H9 (cell line): ENCODE measurements at regions not wholly inside any gene's neighbourhood (a gene's known extent, or its start where the extent isn't known, plus 50 kb on each side); places are given as distances from the start of the nearest gene placed in this dataset.

Source experiments
- DNase-seq: peaks from one replicate; pipeline ENCODE4 v3.0.0-alpha.2; 2017
- H2AFZ ChIP-seq: one replicate; pipeline ENCODE4 v1.6.1; 2013; ENCODE audit warnings: mild to moderate bottlenecking, low read length, control low read depth, moderate library complexity
- H2AK5ac ChIP-seq: 2 replicates; pipeline ENCODE4 v1.6.1; 2013; ENCODE audit warnings: low read length, control low read depth, mixed read lengths; ENCODE audit not compliant: insufficient read length
- H2BK120ac ChIP-seq: one replicate; pipeline ENCODE4 v1.6.1; 2013; ENCODE audit warnings: low read depth, mild to moderate bottlenecking, low read length, control low read depth, inconsistent platforms; ENCODE audit not compliant: poor library complexity, severe bottlenecking
- H2BK12ac ChIP-seq: 2 replicates; pipeline ENCODE4 v1.6.1; 2013; ENCODE audit warnings: low read length, control low read depth, mixed read lengths, low read depth; ENCODE audit not compliant: insufficient read length
- H2BK15ac ChIP-seq: 2 replicates; pipeline ENCODE4 v1.6.1; 2013; ENCODE audit warnings: low read depth, low read length, control low read depth
- H2BK20ac ChIP-seq: one replicate; pipeline ENCODE4 v1.6.1; 2013; ENCODE audit warnings: low read depth, mild to moderate bottlenecking, low read length, control low read depth, inconsistent platforms; ENCODE audit not compliant: poor library complexity, severe bottlenecking
- H2BK5ac ChIP-seq: 2 replicates; pipeline ENCODE4 v1.6.1; 2013; ENCODE audit warnings: low read length, control low read depth, mixed read lengths; ENCODE audit not compliant: insufficient read length
- H3K14ac ChIP-seq: 2 replicates; pipeline ENCODE4 v1.6.1; 2013; ENCODE audit warnings: low read length, control low read depth; ENCODE audit not compliant: insufficient read depth
- H3K18ac ChIP-seq: 2 replicates; pipeline ENCODE4 v1.6.1; 2013; ENCODE audit warnings: low read depth, mild to moderate bottlenecking, mixed read lengths, low read length, control low read depth; ENCODE audit not compliant: insufficient read length
- H3K23ac ChIP-seq: 2 replicates; pipeline ENCODE4 v1.6.1; 2013; ENCODE audit warnings: low read length, control low read depth, mixed read lengths, low read depth; ENCODE audit not compliant: insufficient read length
- H3K23me2 ChIP-seq: 2 replicates; pipeline ENCODE4 v1.6.1; 2013; ENCODE audit warnings: low read depth, mild to moderate bottlenecking, mixed read lengths, low read length, control low read depth; ENCODE audit not compliant: insufficient read length, poor library complexity, severe bottlenecking
- H3K27ac ChIP-seq: 2 replicates; pipeline ENCODE4 v1.5.1; 2013; ENCODE audit warnings: low read length, control low read depth, mixed read lengths, low read depth; ENCODE audit not compliant: insufficient read length
- H3K27me3 ChIP-seq: 2 replicates; pipeline ENCODE4 v1.6.1; 2013; ENCODE audit warnings: low read length, control low read depth, inconsistent platforms; ENCODE audit not compliant: insufficient read depth
- H3K4ac ChIP-seq: 2 replicates; pipeline ENCODE4 v1.6.1; 2013; ENCODE audit warnings: low read depth, mild to moderate bottlenecking, control low read depth, inconsistent platforms, low read length, moderate library complexity
- H3K4me1 ChIP-seq: 2 replicates; pipeline ENCODE4 v1.6.1; 2013; ENCODE audit warnings: low read length, control low read depth, inconsistent platforms; ENCODE audit not compliant: insufficient read depth
- H3K4me2 ChIP-seq: 2 replicates; pipeline ENCODE4 v1.6.1; 2013; ENCODE audit warnings: low read length, control low read depth, mixed read lengths; ENCODE audit not compliant: insufficient read length, insufficient read depth
- H3K56ac ChIP-seq: 2 replicates; pipeline ENCODE4 v1.6.1; 2013; ENCODE audit warnings: low read depth, mild to moderate bottlenecking, mixed read lengths, low read length, control low read depth; ENCODE audit not compliant: insufficient read length
- H3K79me1 ChIP-seq: 2 replicates; pipeline ENCODE4 v1.6.1; 2013; ENCODE audit warnings: low read depth, mild to moderate bottlenecking, moderate library complexity, low read length, control low read depth, inconsistent platforms; ENCODE audit not compliant: insufficient read depth, poor library complexity, severe bottlenecking
- H3K79me2 ChIP-seq: 2 replicates; pipeline ENCODE4 v1.6.1; 2013; ENCODE audit warnings: low read length, control low read depth, inconsistent platforms; ENCODE audit not compliant: insufficient read depth
- H3K9ac ChIP-seq: 2 replicates; pipeline ENCODE4 v1.6.1; 2013; ENCODE audit warnings: low read length, control low read depth, mixed read lengths; ENCODE audit not compliant: insufficient read length; ENCODE audit errors: extremely low read depth
- H3K9me3 ChIP-seq: one replicate; pipeline ENCODE4 v1.6.1; 2013; ENCODE audit warnings: low read depth, low read length, inconsistent platforms; ENCODE audit not compliant: control insufficient read depth
- H3T11ph ChIP-seq: one replicate; pipeline ENCODE4 v1.6.1; 2013; ENCODE audit warnings: mild to moderate bottlenecking, low read length, control low read depth, inconsistent platforms
- H4K20me1 ChIP-seq: one replicate; pipeline ENCODE4 v1.6.1; 2013; ENCODE audit not compliant: control insufficient read depth, insufficient read length, insufficient read depth
- H4K5ac ChIP-seq: 2 replicates; pipeline ENCODE4 v1.6.1; 2013; ENCODE audit warnings: low read depth, mild to moderate bottlenecking, mixed read lengths, low read length, control low read depth; ENCODE audit not compliant: insufficient read length
- H4K8ac ChIP-seq: replicated peaks from 2 replicates; pipeline ENCODE4 v1.6.1; 2013; ENCODE audit warnings: low read length, control low read depth, mixed read lengths, low read depth; ENCODE audit not compliant: insufficient read length
- H4K91ac ChIP-seq: 2 replicates; pipeline ENCODE4 v1.6.1; 2013; ENCODE audit warnings: low read depth, mild to moderate bottlenecking, moderate library complexity, mixed read lengths, low read length, control low read depth; ENCODE audit not compliant: insufficient read length
- H3K27ac Mint-ChIP-seq, 3 experiments: 2 replicates in 2 of 3; 3 replicates in 1 of 3; pipeline ENCODE4 v1.8.0; 2020 to 2021; ENCODE audit warnings: mixed read lengths in 3 of 3, mild to moderate bottlenecking in 1 of 3, moderate library complexity in 1 of 3
- H3K27me3 Mint-ChIP-seq: 2 replicates; pipeline ENCODE4 v1.8.0; 2021; ENCODE audit warnings: low read depth, mild to moderate bottlenecking, moderate library complexity, mixed read lengths
- H3K36me3 Mint-ChIP-seq, 3 experiments: 2 replicates in 2 of 3; 3 replicates in 1 of 3; pipeline ENCODE4 v1.8.0; 2020 to 2021; ENCODE audit warnings: low read depth in 3 of 3, mixed read lengths in 3 of 3; ENCODE audit not compliant: insufficient read depth in 1 of 3
- H3K4me1 Mint-ChIP-seq, 2 experiments: 2 replicates each; pipeline ENCODE4 v1.8.0; 2020; ENCODE audit warnings: mixed read lengths in 2 of 2
- H3K4me3 Mint-ChIP-seq, 2 experiments: 2 replicates in 1 of 2; 3 replicates in 1 of 2; pipeline ENCODE4 v1.8.0; 2020 to 2021; ENCODE audit warnings: mild to moderate bottlenecking in 2 of 2, mixed read lengths in 2 of 2, moderate library complexity in 1 of 2
- H3K9me3 Mint-ChIP-seq, 2 experiments: 2 replicates in 1 of 2; 3 replicates in 1 of 2; pipeline ENCODE4 v1.8.0; 2020; ENCODE audit warnings: mild to moderate bottlenecking in 2 of 2, mixed read lengths in 2 of 2, moderate library complexity in 1 of 2
- WGBS: extraction: QIAGEN DNeasy Blood & Tissue Kit; methylation state at CpG from one replicate; pipeline ENCODE4 v1.1.7; 2013; ENCODE audit warnings: missing lambda C conversion rate, low lambda C conversion rate, mixed read lengths; ENCODE audit not compliant: insufficient read length; ENCODE audit errors: extremely low coverage; 5-methylcytosine and 5-hydroxymethylcytosine counted together
- TF ChIP-seq, protein P1 (sequence below): fragments of 200-600 bp; sonication (generic); conservative IDR thresholded peaks from 3 replicates; pipeline ENCODE4 v1.8.0; 2021; ENCODE audit warnings: antibody characterized with exemption, mild to moderate bottlenecking

GRCh38 chr15:69703532-69704187 lies 251.0 kb downstream of the RPLP1 start:
- no peak overlapping the region for H3K14ac ChIP-seq
- no peaks in the 10 kb centered on the region for H3K23me2 ChIP-seq
- WGBS = no CpG with 5 or more reads among the region's 9 CpGs
- no peak overlapping the region for H2AK5ac ChIP-seq
- H3K4me2 ChIP-seq = no peak overlapping the region
- H3K23ac ChIP-seq = no peak overlapping the region
- no peak overlapping the region for H2BK15ac ChIP-seq
- no peak overlapping the region for H2BK120ac ChIP-seq
- H3K4me3 Mint-ChIP-seq = no peak overlapping the region; a peak in 1 of 5 replicates
- H4K8ac ChIP-seq = no peak overlapping the region
- H4K5ac ChIP-seq = no peak overlapping the region
- no peak overlapping the region for H2BK20ac ChIP-seq
- H4K20me1 ChIP-seq = no peaks in the 10 kb centered on the region
- no peak overlapping the region for H3K4ac ChIP-seq
- peaks cover 0 to 4% of the 10 kb centered on the region in 2 experiments; a peak in 1 of 4 replicates for H3K4me1 Mint-ChIP-seq
- no peak overlapping the region for H3K27ac ChIP-seq
- no peaks in the 10 kb centered on the region for H3K4me1 ChIP-seq
- DNase-seq = no peak
- TF ChIP-seq, protein P1, sequence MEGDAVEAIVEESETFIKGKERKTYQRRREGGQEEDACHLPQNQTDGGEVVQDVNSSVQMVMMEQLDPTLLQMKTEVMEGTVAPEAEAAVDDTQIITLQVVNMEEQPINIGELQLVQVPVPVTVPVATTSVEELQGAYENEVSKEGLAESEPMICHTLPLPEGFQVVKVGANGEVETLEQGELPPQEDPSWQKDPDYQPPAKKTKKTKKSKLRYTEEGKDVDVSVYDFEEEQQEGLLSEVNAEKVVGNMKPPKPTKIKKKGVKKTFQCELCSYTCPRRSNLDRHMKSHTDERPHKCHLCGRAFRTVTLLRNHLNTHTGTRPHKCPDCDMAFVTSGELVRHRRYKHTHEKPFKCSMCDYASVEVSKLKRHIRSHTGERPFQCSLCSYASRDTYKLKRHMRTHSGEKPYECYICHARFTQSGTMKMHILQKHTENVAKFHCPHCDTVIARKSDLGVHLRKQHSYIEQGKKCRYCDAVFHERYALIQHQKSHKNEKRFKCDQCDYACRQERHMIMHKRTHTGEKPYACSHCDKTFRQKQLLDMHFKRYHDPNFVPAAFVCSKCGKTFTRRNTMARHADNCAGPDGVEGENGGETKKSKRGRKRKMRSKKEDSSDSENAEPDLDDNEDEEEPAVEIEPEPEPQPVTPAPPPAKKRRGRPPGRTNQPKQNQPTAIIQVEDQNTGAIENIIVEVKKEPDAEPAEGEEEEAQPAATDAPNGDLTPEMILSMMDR = no peak
- H3T11ph ChIP-seq = no peak overlapping the region
- no peak overlapping the region for H2BK5ac ChIP-seq
- H2BK12ac ChIP-seq = no peak overlapping the region
- H3K27ac Mint-ChIP-seq = no peak overlapping the region; a peak in 1 of 7 replicates
- no peaks in the 10 kb centered on the region for H3K79me2 ChIP-seq
- peaks cover 14 to 19% of the 10 kb centered on the region in 2 experiments for H3K9me3 Mint-ChIP-seq
- no peaks in the 10 kb centered on the region for H3K9me3 ChIP-seq
- no peak overlapping the region for H2AFZ ChIP-seq
- H3K36me3 Mint-ChIP-seq = peaks cover 8% of the 10 kb centered on the region in 3 experiments
- H3K56ac ChIP-seq = no peak overlapping the region
- H3K18ac ChIP-seq = no peak overlapping the region
- H3K79me1 ChIP-seq = no peaks in the 10 kb centered on the region
- H4K91ac ChIP-seq = no peak overlapping the region
- H3K9ac ChIP-seq = no peak overlapping the region
- H3K27me3 ChIP-seq = no peaks in the 10 kb centered on the region
- H3K27me3 Mint-ChIP-seq = peaks cover 4% of the 10 kb centered on the region
